ENCODE measurements at regions not wholly inside any gene's neighbourhood (a gene's known extent, or its start where the extent isn't known, plus 50 kb on each side); places are given as distances from the start of the nearest gene placed in this dataset.
"Not testable (repeated sequence)": the region's sequence is repeated elsewhere in the genome, so short reads cannot be mapped to it uniquely, and the experiment has no call there.

- DNase-seq (ENCODE audit: low read depth): no peak
- no peaks in the 10 kb centered on the region for H3K36me3 ChIP-seq (ENCODE audit: control insufficient read depth, insufficient read depth, low read length)
- no peak for TF ChIP-seq CTCF (IDR thresholded peaks at IDR 0.05; ENCODE audit: insufficient read depth, low read length, poor library complexity, severe bottlenecking)
- H3K4me3 ChIP-seq (ENCODE audit: low read depth, low read length): no peak overlapping the region
- H3K27me3 ChIP-seq (ENCODE audit: control insufficient read depth, insufficient read depth, low read length): no peaks in the 10 kb centered on the region
Observed at GRCh38 chr5:30131-30530, 61.8 kb upstream of the PLEKHG4B start.

GRCh38 chr5:30556-30955 lies 61.4 kb upstream of the PLEKHG4B start:
- H3K36me3 ChIP-seq (ENCODE audit: control insufficient read depth, insufficient read depth, low read length); H3K4me3 ChIP-seq (ENCODE audit: low read depth, low read length); DNase-seq (ENCODE audit: low read depth); H3K27me3 ChIP-seq (ENCODE audit: control insufficient read depth, insufficient read depth, low read length): not testable (repeated sequence)

- Histone ChIP-seq H3K4me3 (ENCODE audit: low read depth, low read length) (no peak overlapping the region), H3K27me3 (ENCODE audit: control insufficient read depth, insufficient read depth, low read length) (no peaks in the 10 kb centered on the region), H3K36me3 (ENCODE audit: control insufficient read depth, insufficient read depth, low read length) (no peaks in the 10 kb centered on the region)
- TF ChIP-seq CTCF (IDR thresholded peaks at IDR 0.05; ENCODE audit: insufficient read depth, low read length, poor library complexity, severe bottlenecking): no peak
- no peak for DNase-seq (ENCODE audit: low read depth)
Observed at GRCh38 chr5:32165-32564, 59.8 kb upstream of the PLEKHG4B start.

- not testable (repeated sequence) for DNase-seq (ENCODE audit: low read depth); H3K27me3 ChIP-seq (ENCODE audit: control insufficient read depth, insufficient read depth, low read length); H3K4me3 ChIP-seq (ENCODE audit: low read depth, low read length); H3K36me3 ChIP-seq (ENCODE audit: control insufficient read depth, insufficient read depth, low read length)
Observed at GRCh38 chr5:35521-35920, 56.4 kb upstream of the PLEKHG4B start.

- H3K4me3 ChIP-seq (ENCODE audit: low read depth, low read length); DNase-seq (ENCODE audit: low read depth); H3K27me3 ChIP-seq (ENCODE audit: control insufficient read depth, insufficient read depth, low read length); H3K36me3 ChIP-seq (ENCODE audit: control insufficient read depth, insufficient read depth, low read length): not testable (repeated sequence)
Observed at GRCh38 chr5:37207-37606, 54.8 kb upstream of the PLEKHG4B start.

GRCh38 chr5:39979-40583 lies 51.9 kb upstream of the PLEKHG4B start:
- Histone ChIP-seq H3K27me3 (ENCODE audit: control insufficient read depth, insufficient read depth, low read length) (peaks cover 2% of the 10 kb centered on the region), H3K4me3 (ENCODE audit: low read depth, low read length) (no peak overlapping the region), H3K36me3 (ENCODE audit: control insufficient read depth, insufficient read depth, low read length) (no peaks in the 10 kb centered on the region)
- no peak for TF ChIP-seq CTCF (IDR thresholded peaks at IDR 0.05; ENCODE audit: insufficient read depth, low read length, poor library complexity, severe bottlenecking)
- no peak for DNase-seq (ENCODE audit: low read depth)
